Breast epithelium (tissue), 3 donors: ENCODE measurements at regions not wholly inside any gene's neighbourhood (a gene's known extent, or its start where the extent isn't known, plus 50 kb on each side); places are given as distances from the start of the nearest gene placed in this dataset.

Source experiments
- POLR2A ChIP-seq: fragments of 450-650 bp; IDR thresholded peaks from one replicate; pipeline ENCODE4 v1.6.1; 2016; ENCODE audit warnings: antibody characterized with exemption, mild to moderate bottlenecking, moderate library complexity
- TF ChIP-seq, protein P1 (sequence below), 3 donors: fragments of 450-650 bp; IDR thresholded peaks; one replicate each; pipeline ENCODE4 v1.5.1; 2016 to 2017; ENCODE audit warnings: antibody characterized with exemption in 3 of 3, mild to moderate bottlenecking in 3 of 3, moderate library complexity in 3 of 3

DNA sequence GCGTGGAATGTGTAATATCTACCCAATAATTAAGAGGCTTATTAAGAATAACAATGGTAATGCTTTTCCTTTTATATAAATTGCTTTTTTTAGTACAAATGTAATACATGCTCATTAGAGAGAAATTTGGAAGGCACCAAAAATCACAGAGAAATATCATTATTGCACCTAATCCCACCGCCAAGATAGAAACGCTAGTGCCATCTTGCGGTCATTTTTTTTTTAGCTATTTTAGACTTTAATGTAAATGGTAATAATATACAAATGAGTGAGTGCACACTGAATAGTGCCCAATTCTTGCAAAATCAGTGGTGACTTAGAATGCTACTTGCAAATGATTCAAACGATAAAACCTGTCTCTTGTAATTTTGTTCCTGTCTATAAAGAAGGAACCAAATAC, 576.8 kb upstream of the TMEM132C start:
- TF ChIP-seq, protein P1, sequence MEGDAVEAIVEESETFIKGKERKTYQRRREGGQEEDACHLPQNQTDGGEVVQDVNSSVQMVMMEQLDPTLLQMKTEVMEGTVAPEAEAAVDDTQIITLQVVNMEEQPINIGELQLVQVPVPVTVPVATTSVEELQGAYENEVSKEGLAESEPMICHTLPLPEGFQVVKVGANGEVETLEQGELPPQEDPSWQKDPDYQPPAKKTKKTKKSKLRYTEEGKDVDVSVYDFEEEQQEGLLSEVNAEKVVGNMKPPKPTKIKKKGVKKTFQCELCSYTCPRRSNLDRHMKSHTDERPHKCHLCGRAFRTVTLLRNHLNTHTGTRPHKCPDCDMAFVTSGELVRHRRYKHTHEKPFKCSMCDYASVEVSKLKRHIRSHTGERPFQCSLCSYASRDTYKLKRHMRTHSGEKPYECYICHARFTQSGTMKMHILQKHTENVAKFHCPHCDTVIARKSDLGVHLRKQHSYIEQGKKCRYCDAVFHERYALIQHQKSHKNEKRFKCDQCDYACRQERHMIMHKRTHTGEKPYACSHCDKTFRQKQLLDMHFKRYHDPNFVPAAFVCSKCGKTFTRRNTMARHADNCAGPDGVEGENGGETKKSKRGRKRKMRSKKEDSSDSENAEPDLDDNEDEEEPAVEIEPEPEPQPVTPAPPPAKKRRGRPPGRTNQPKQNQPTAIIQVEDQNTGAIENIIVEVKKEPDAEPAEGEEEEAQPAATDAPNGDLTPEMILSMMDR (IDR thresholded peaks at IDR 0.05): no peak
- no peak for TF ChIP-seq POLR2A
